ENCODE measurements at regions not wholly inside any gene's neighbourhood (a gene's known extent, or its start where the extent isn't known, plus 50 kb on each side); places are given as distances from the start of the nearest gene placed in this dataset.

- no peak for TF ChIP-seq CTCF (IDR thresholded peaks at IDR 0.05; ENCODE audit: low read depth, low read length)
- DNase-seq (ENCODE audit: low read depth in 2 of 2) = no peak
- no peak overlapping the region for H3K4me3 ChIP-seq (replicated peaks in 1 of 2; ENCODE audit: low read depth in 2 of 2, low read length in 2 of 2)
These were observed 1309.7 kb downstream of the REEP3 start for GRCh38 chr10:64830869-64831268.

- no peak overlapping the region for H3K4me3 ChIP-seq (replicated peaks in 1 of 2; ENCODE audit: low read depth in 2 of 2, low read length in 2 of 2)
- no peak for DNase-seq (ENCODE audit: low read depth in 2 of 2)
- no peak for TF ChIP-seq CTCF (IDR thresholded peaks at IDR 0.05; ENCODE audit: low read depth, low read length)
These were observed 1319.1 kb downstream of the REEP3 start for GRCh38 chr10:64840341-64840740.

DNA sequence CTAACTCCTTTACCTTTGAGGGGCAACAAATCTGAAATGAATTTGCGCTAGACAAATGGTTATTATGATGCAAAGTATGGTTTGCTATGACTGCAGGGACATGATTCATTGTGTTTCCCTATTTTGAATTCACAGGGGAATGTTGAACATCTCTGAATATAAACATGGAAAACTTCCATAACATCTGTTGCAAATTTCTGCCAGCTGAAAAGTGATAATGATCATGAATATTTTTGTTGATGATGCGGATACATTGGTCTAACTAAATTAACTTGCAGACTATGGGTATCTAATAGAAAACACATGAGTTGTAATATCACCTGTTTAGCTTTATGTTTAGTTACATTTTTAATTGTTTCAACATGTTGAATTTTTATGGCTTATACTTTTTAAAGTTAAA, 1325.5 kb downstream of the REEP3 start:
- DNase-seq (ENCODE audit: low read depth in 2 of 2) = no peak
- TF ChIP-seq CTCF (IDR thresholded peaks at IDR 0.05; ENCODE audit: low read depth, low read length) = no peak
- H3K4me3 ChIP-seq (replicated peaks in 1 of 2; ENCODE audit: low read depth in 2 of 2, low read length in 2 of 2) = no peak overlapping the region

GRCh38 chr10:64855941-64856340, 1334.7 kb downstream of the REEP3 start:
- H3K4me3 ChIP-seq (replicated peaks in 1 of 2; ENCODE audit: low read depth in 2 of 2, low read length in 2 of 2) = no peak overlapping the region
- no peak for DNase-seq (ENCODE audit: low read depth in 2 of 2)
- TF ChIP-seq CTCF (IDR thresholded peaks at IDR 0.05; ENCODE audit: low read depth, low read length) = no peak

DNA sequence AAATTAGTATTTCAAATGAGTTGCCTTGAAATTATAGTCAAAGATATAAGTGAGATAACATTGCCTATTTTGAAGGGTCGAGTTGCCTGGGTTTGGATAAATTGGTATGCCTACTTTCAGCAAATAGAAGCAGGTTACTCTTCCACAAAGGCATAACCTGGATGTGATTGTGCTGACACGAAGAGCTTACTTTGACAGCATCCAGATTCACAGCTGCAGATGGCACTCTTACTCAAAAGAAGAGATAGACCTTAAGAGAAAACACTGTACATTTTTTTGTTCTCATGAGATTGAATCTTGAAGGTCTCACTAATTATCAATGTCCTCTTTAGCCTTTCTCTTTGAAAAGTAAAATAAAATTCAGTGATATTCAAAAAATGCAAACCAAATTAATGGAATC, 1338.7 kb downstream of the REEP3 start:
- H3K4me3 ChIP-seq (replicated peaks in 1 of 2; ENCODE audit: low read depth in 2 of 2, low read length in 2 of 2) = no peak overlapping the region
- TF ChIP-seq CTCF (IDR thresholded peaks at IDR 0.05; ENCODE audit: low read depth, low read length) = no peak
- no peak for DNase-seq (ENCODE audit: low read depth in 2 of 2)

GRCh38 chr10:64863836-64864235, 1342.6 kb downstream of the REEP3 start:
- no peak overlapping the region for H3K4me3 ChIP-seq (replicated peaks in 1 of 2; ENCODE audit: low read depth in 2 of 2, low read length in 2 of 2)
- no peak for TF ChIP-seq CTCF (IDR thresholded peaks at IDR 0.05; ENCODE audit: low read depth, low read length)
- no peak for DNase-seq (ENCODE audit: low read depth in 2 of 2)

GRCh38 chr10:64867501-64867962, 1346.3 kb downstream of the REEP3 start:
- DNase-seq (ENCODE audit: low read depth in 2 of 2) = no peak
- TF ChIP-seq CTCF (IDR thresholded peaks at IDR 0.05; ENCODE audit: low read depth, low read length) = no peak
- H3K4me3 ChIP-seq (replicated peaks in 1 of 2; ENCODE audit: low read depth in 2 of 2, low read length in 2 of 2) = no peak overlapping the region
